ENCODE measurements at regions not wholly inside any gene's neighbourhood (a gene's known extent, or its start where the extent isn't known, plus 50 kb on each side); places are given as distances from the start of the nearest gene placed in this dataset.
"Not testable (repeated sequence)": the region's sequence is repeated elsewhere in the genome, so short reads cannot be mapped to it uniquely, and the experiment has no call there.

- no peak for DNase-seq (ENCODE audit: low spot score)
These were observed 1467.8 kb downstream of the UQCRFS1 start for GRCh38 chr19:27744926-27745768.

GRCh38 chr19:27742041-27742440, 1470.9 kb downstream of the UQCRFS1 start:
- DNase-seq (ENCODE audit: low spot score), result no peak

- DNase-seq (ENCODE audit: low spot score), result no peak
These were observed 1471.7 kb downstream of the UQCRFS1 start for GRCh38 chr19:27741236-27741635.

- DNase-seq (ENCODE audit: low spot score), result no peak
These were observed 1472.6 kb downstream of the UQCRFS1 start for GRCh38 chr19:27740396-27740795.

GRCh38 chr19:27738569-27739193, 1474.3 kb downstream of the UQCRFS1 start:
- DNase-seq (ENCODE audit: low spot score), result no peak

- no peak for DNase-seq (ENCODE audit: low spot score)
These were observed 1476.7 kb downstream of the UQCRFS1 start for GRCh38 chr19:27736225-27736624.

GRCh38 chr19:27735314-27735713, 1477.6 kb downstream of the UQCRFS1 start:
- DNase-seq (ENCODE audit: low spot score), result no peak

- no peak for DNase-seq (ENCODE audit: low spot score)
These were observed 1478.3 kb downstream of the UQCRFS1 start for GRCh38 chr19:27734496-27735220.

- DNase-seq (ENCODE audit: low spot score), result no peak
These were observed 1479.2 kb downstream of the UQCRFS1 start for GRCh38 chr19:27733551-27734266.

GRCh38 chr19:27729332-27729731, 1483.6 kb downstream of the UQCRFS1 start:
- no peak for DNase-seq (ENCODE audit: low spot score)

- DNase-seq (ENCODE audit: low spot score), result no peak
These were observed 1490.3 kb downstream of the UQCRFS1 start for GRCh38 chr19:27722625-27723024.

GRCh38 chr19:27720155-27720554, 1492.8 kb downstream of the UQCRFS1 start:
- DNase-seq (ENCODE audit: low spot score), result no peak

- DNase-seq (ENCODE audit: low spot score), result no peak
These were observed 1493.9 kb downstream of the UQCRFS1 start for GRCh38 chr19:27719034-27719433.

- no peak for DNase-seq (ENCODE audit: low spot score)
These were observed 1494.7 kb downstream of the UQCRFS1 start for GRCh38 chr19:27718234-27718633.

- DNase-seq (ENCODE audit: low spot score), result no peak
These were observed 1495.1 kb downstream of the UQCRFS1 start for GRCh38 chr19:27717825-27718224.

GRCh38 chr19:27716922-27717321, 1496.0 kb downstream of the UQCRFS1 start:
- DNase-seq (ENCODE audit: low spot score), result no peak

- no peak for DNase-seq (ENCODE audit: low spot score)
These were observed 1498.1 kb downstream of the UQCRFS1 start for GRCh38 chr19:27714857-27715256.

- DNase-seq (ENCODE audit: low spot score), result no peak
These were observed 1503.5 kb downstream of the UQCRFS1 start for GRCh38 chr19:27709496-27709895.

- not testable (repeated sequence) for DNase-seq (ENCODE audit: low spot score)
These were observed 1504.0 kb downstream of the UQCRFS1 start for GRCh38 chr19:27708986-27709385.

- DNase-seq (ENCODE audit: low spot score), result not testable (repeated sequence)
These were observed 1505.9 kb downstream of the UQCRFS1 start for GRCh38 chr19:27707026-27707425.

- DNase-seq (ENCODE audit: low spot score), result no peak
These were observed 1507.1 kb downstream of the UQCRFS1 start for GRCh38 chr19:27705896-27706295.

- no peak for DNase-seq (ENCODE audit: low spot score)
These were observed 1518.4 kb downstream of the UQCRFS1 start for GRCh38 chr19:27694361-27695055.
